IPS-20b (cell line): ENCODE measurements at regions not wholly inside any gene's neighbourhood (a gene's known extent, or its start where the extent isn't known, plus 50 kb on each side); places are given as distances from the start of the nearest gene placed in this dataset.
"Not testable (repeated sequence)": the region's sequence is repeated elsewhere in the genome, so short reads cannot be mapped to it uniquely, and the experiment has no call there.

Experiments
- H3K27ac ChIP-seq: one replicate; pipeline ENCODE4 v1.5.1; 2013; ENCODE audit warnings: low read length
- H3K27me3 ChIP-seq: 2 replicates; pipeline ENCODE4 v1.6.1; 2013; ENCODE audit warnings: mild to moderate bottlenecking, low read length, inconsistent platforms; ENCODE audit not compliant: insufficient read depth
- H3K36me3 ChIP-seq: 2 replicates; pipeline ENCODE4 v1.6.1; 2013; ENCODE audit warnings: low read depth, mild to moderate bottlenecking, inconsistent platforms, low read length, moderate library complexity; ENCODE audit not compliant: insufficient read depth
- H3K4me1 ChIP-seq: 2 replicates; pipeline ENCODE4 v1.6.1; 2013; ENCODE audit warnings: mild to moderate bottlenecking, control low read depth, inconsistent platforms, low read length, moderate library complexity; ENCODE audit not compliant: insufficient read depth
- H3K4me3 ChIP-seq: 2 replicates; pipeline ENCODE4 v1.5.1; 2013; ENCODE audit warnings: mild to moderate bottlenecking, low read length, inconsistent platforms
- H3K9ac ChIP-seq: 2 replicates; pipeline ENCODE4 v1.6.1; 2013; ENCODE audit warnings: low read depth, mild to moderate bottlenecking, inconsistent platforms, low read length, moderate library complexity
- H3K9me3 ChIP-seq: 2 replicates; pipeline ENCODE4 v1.6.1; 2013; ENCODE audit warnings: mild to moderate bottlenecking, low read depth, low read length, inconsistent platforms; ENCODE audit not compliant: insufficient read depth

DNA sequence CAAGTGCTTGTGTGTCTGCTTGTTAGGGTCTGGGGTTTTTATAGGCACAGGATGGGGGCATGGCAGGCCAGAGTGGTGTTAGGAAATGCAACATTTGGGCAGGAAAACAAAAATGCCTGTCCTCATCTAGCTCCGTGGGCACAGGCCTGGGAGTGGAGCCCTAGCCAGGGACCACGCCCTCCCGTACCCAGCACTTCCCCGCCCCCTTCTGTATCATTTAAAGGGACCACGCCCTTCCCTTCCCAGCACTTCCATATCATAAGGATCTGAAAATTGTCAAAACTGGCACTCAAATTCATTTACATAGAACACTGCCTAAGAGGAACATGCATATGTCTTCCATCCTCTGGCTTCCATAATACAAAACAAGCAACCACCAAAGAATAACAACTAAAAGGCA is 185.8 kb downstream of the B3GLCT start:
- no peaks in the 10 kb centered on the region for H3K27me3 ChIP-seq
- no peak overlapping the region for H3K9ac ChIP-seq
- no peaks in the 10 kb centered on the region for H3K36me3 ChIP-seq
- H3K4me3 ChIP-seq, result no peak overlapping the region
- no peak overlapping the region for H3K27ac ChIP-seq
- H3K4me1 ChIP-seq, result no peaks in the 10 kb centered on the region
- H3K9me3 ChIP-seq, result no peaks in the 10 kb centered on the region

DNA sequence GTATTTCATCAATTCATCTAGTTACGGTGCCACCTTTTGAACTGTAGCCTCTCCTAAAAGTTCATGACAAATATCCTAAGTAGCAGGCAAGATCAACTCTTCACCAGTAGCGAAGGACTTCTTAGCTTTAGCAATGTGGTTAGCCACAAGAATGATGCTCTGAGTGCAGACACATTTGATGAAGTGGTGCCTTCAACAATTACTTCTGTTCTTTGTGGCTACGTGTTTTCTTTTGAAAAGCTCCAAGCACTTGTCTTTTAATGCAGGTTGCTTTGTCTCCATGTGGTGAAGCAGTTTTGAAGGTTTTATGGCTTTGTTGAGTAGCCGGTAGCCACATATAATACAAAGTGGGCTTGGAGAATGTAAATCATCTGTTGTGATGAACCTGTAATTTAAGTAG is 194.7 kb downstream of the B3GLCT start:
- no peak overlapping the region for H3K9ac ChIP-seq
- H3K4me3 ChIP-seq, result no peak overlapping the region
- H3K4me1 ChIP-seq, result no peaks in the 10 kb centered on the region

DNA sequence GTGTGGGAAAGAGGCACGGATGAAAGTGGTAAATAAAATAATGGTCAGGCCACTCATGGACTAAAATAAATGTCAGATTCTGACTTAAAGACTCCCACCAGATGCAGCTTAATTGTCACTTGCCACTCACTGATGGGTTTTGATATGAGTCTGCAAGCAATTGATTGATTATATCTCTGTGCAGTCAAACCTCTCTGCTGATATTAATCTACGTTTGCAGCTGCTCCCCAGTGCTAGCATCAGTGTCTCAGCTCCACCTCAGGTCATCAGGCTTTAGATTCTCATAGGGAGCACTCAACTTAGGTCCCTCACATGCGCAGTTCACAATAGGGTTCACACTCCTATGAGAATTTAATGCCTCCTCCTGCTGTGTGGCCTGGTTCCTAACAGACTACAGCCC is 195.3 kb downstream of the B3GLCT start:
- Histone ChIP-seq H3K9me3 (no peaks in the 10 kb centered on the region; the same call in 1 of the 2 replicates), H3K4me3 (no peak overlapping the region), H3K27ac (no peak overlapping the region), H3K36me3 (no peaks in the 10 kb centered on the region), H3K4me1 (no peaks in the 10 kb centered on the region), H3K27me3 (no peaks in the 10 kb centered on the region; the same call in 1 of the 2 replicates), H3K9ac (no peak overlapping the region)

More for the DNA sequence above, 194.7 kb downstream of the B3GLCT start:
- no peak overlapping the region for H3K27ac ChIP-seq
- H3K9me3 ChIP-seq, result no peaks in the 10 kb centered on the region; the same call in 1 of the 2 replicates
- H3K27me3 ChIP-seq, result no peaks in the 10 kb centered on the region; the same call in 1 of the 2 replicates
- no peaks in the 10 kb centered on the region for H3K36me3 ChIP-seq

DNA sequence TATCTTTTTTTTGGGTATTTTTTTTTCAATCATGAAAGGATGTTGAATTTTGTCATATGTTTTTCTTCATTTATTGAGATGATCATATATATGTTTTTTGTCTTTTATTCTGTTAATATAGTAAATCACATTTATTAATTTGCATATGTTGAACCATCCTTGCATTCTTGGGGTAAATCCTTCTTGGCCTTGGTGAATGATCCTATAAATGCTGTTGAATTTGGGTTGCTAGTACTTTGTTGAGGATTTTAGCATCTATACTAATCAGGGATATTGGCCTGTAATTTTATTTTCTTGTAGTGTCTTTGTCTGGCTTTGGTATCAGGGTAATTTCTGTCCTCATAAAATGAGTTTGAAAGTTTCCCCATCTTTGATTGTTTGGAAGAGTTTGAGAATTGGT is 199.9 kb downstream of the B3GLCT start:
- H3K9me3 ChIP-seq, result no peaks in the 10 kb centered on the region; the same call in 1 of the 2 replicates

DNA sequence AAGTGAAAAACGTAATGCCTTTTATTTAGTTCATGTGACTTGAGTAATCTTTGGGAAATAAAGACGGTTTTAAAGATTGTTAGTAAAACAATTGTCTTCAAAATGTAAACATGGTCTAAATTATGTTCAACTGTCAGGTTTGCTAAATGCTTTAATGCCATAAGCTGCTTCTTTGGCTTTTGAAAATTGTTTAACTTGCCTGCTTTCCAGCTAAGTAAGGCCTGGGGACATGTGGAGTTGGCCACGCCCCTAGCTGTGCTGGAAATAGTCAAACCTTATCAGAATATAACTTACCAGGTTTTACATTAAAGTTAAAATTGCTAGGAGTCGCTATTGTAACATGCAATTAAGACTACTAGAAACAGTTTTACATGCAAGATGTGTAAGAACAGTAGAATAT is 203.9 kb downstream of the B3GLCT start:
- H3K4me3 ChIP-seq, H3K9me3 ChIP-seq, H3K27ac ChIP-seq, H3K27me3 ChIP-seq, H3K36me3 ChIP-seq, H3K9ac ChIP-seq, H3K4me1 ChIP-seq: not testable (repeated sequence)

More for the DNA sequence above, 199.9 kb downstream of the B3GLCT start:
- Histone ChIP-seq H3K4me1 (no peaks in the 10 kb centered on the region), H3K27me3 (no peaks in the 10 kb centered on the region), H3K4me3 (no peak overlapping the region), H3K36me3 (no peaks in the 10 kb centered on the region), H3K9ac (no peak overlapping the region), H3K27ac (no peak overlapping the region)

DNA sequence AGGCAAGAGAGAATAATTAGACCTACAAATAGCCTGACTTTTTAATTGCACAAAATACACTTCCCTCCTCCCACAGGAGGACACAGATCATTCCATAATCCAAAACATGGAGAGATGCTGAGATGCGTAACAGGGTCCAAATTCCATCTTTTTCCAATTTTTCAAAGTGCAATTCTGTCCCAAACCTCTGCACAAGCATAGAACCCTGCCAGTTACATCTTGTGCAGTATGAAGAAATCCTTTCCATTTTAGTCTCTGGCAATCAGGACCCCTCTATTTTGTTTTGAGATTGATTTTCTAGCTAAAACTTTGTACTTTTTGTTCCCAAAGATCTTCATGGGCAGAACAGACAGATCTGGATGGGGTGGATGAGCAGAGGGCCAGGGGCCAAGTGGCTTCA is 209.2 kb downstream of the B3GLCT start:
- Histone ChIP-seq H3K4me1 (no peaks in the 10 kb centered on the region), H3K4me3 (no peak overlapping the region), H3K36me3 (no peaks in the 10 kb centered on the region), H3K27ac (no peak overlapping the region), H3K27me3 (no peaks in the 10 kb centered on the region), H3K9ac (no peak overlapping the region), H3K9me3 (no peaks in the 10 kb centered on the region)

DNA sequence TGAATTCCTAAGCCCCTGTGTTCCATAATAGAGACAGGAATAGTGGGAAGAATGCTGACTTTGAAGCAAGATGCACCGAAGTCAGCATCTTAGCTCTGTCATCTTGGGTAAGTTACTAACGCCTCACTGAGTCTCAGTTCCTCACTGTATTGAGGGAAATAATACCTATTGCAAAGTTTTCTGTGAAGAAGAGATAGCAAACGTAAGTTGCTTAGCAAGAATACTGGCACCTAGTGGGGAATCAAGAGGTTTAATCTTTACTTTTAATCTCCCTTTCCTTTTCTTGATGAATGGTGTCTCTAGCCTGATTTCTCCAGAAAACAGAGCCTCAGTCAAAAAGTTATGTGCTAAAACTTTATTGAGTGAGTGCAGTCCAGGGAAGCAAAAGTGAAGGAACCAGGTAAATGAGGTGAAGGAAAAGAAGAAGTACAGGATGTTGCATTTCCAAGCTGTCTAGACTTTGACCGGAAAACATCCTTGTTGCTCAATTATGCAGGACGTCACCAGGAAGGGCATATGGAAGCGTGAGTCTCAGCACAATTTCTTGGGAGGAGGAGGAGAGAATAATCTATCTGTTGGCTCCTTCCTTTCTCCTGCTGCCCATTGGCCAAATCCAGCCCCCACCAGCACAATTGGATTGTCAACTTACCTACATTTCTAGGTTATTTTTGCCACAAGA is 210.0 kb downstream of the B3GLCT start:
- no peak overlapping the region for H3K27ac ChIP-seq
- H3K9ac ChIP-seq, result no peak overlapping the region
- no peaks in the 10 kb centered on the region for H3K27me3 ChIP-seq
- H3K4me3 ChIP-seq, result no peak overlapping the region
- no peaks in the 10 kb centered on the region for H3K4me1 ChIP-seq
- no peaks in the 10 kb centered on the region for H3K9me3 ChIP-seq
- H3K36me3 ChIP-seq, result no peaks in the 10 kb centered on the region

DNA sequence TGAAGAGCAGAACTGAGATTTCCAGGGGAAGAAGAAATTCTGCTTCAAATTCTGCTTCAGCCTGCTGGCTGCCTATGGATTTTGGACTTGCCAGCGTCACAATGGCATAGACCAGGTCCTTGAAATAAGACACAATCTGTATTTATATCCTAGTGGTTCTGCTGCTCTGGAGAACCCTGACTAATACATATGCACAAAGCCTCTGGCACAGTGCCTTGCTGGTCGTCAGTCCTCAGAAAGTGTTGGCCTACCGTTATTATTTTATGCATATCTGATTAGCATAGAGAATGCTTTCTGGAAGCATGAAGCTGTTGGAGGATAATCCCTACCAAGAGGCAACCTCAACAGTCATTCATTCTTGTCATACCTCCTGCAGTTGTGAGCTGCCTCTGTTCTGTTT is 213.7 kb downstream of the B3GLCT start:
- Histone ChIP-seq H3K27me3 (no peaks in the 10 kb centered on the region), H3K9me3 (no peaks in the 10 kb centered on the region), H3K4me3 (no peak overlapping the region), H3K9ac (no peak overlapping the region), H3K36me3 (no peaks in the 10 kb centered on the region), H3K4me1 (no peaks in the 10 kb centered on the region), H3K27ac (no peak overlapping the region)

DNA sequence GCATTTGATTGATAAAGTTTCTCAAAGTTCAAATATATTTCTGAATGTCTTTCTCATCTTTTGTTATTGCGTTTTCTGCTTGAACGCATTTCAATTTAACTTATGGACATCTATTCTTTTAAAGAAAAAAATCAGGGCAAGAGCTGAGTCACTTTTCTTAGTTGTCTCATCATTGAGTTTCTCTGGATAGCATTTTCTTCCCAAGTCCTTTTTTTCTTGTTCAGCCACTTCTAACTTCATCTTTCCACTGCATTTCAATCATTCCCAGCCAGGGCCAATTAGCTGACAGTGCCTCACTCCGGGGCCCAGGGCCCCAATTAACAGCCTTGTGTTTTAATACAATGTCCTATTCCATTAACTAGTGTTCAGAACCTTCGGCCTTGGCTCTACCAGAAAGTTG is 216.3 kb downstream of the B3GLCT start:
- Histone ChIP-seq H3K4me1 (no peaks in the 10 kb centered on the region), H3K4me3 (no peak overlapping the region), H3K27ac (no peak overlapping the region), H3K9ac (no peak overlapping the region), H3K36me3 (no peaks in the 10 kb centered on the region), H3K9me3 (no peaks in the 10 kb centered on the region), H3K27me3 (no peaks in the 10 kb centered on the region)

DNA sequence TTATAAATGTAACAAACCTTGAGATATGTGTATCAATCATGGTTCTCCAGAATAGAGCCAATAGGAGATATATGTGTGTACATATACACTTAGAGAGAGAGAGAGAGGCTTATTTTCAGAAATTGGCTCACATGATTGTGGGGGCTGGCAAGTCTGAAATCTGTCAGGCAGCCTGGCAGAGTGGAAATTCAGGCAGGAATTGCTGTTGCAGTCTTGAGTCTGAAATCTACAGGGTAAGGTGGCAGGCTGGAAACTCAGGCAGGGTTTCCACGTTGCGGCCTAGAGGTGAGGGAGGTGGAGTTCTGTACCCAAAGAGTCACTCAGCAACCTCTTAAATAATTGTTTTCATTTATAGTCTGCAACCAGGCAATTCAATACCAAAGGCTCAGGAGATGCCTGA is 218.4 kb downstream of the B3GLCT start:
- no peak overlapping the region for H3K4me3 ChIP-seq
- no peaks in the 10 kb centered on the region for H3K27me3 ChIP-seq
- H3K27ac ChIP-seq, result no peak overlapping the region
- no peaks in the 10 kb centered on the region for H3K4me1 ChIP-seq
- H3K9ac ChIP-seq, result no peak overlapping the region
- no peaks in the 10 kb centered on the region for H3K9me3 ChIP-seq
- H3K36me3 ChIP-seq, result no peaks in the 10 kb centered on the region

DNA sequence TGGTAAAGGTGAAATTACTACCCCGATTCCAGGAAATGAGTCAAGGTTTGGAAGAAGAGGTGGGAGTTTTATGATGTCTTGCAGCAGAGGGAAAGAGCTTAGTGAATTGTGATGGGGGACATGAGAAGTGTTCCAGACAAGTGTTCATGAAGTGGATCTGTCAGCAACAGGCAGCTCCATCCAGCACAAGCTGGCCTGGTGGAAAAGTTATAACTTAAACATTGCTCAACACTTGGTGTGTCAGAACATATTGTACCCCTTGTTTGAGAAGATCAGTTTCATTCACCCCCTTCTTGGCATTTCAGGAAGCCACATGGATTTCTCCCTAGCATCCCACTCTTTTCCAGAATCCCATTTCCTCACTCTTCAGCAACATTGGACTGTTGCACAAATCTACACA is 222.0 kb downstream of the B3GLCT start:
- Histone ChIP-seq H3K27ac (no peak overlapping the region), H3K4me3 (no peak overlapping the region), H3K4me1 (no peaks in the 10 kb centered on the region), H3K27me3 (no peaks in the 10 kb centered on the region; the same call in 1 of the 2 replicates), H3K36me3 (no peaks in the 10 kb centered on the region), H3K9me3 (no peaks in the 10 kb centered on the region), H3K9ac (no peak overlapping the region)

DNA sequence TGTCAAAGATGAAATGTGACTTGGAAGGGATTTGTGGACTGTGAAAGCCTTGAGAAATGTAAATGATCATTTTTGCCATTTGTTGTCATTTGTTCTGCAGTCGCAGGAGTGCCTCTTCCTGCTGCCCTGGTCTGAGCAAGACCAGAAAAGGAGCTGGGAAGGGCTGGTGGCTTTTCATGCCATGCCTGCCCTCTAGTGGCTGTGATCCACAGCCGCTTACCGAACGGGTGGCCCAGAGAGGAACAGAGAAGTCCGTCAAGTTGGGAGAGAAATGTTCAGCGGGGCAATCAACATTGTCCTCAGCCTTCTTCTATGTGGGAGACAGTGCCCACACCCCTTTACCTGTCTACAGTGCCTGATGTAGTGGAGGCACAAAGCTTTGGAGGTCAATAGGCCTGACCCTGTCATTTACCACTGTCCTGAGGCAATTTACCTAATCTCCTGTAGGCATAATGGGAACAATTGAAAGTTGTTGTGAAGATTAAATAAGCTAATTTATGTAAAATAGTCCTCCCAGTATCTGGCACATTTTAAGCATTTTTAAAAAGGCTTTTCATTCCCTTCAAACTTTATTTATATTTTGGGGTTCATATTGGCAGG is 224.5 kb downstream of the B3GLCT start:
- no peak overlapping the region for H3K27ac ChIP-seq
- no peak overlapping the region for H3K9ac ChIP-seq
- H3K4me3 ChIP-seq, result no peak overlapping the region
- no peaks in the 10 kb centered on the region for H3K4me1 ChIP-seq
- H3K9me3 ChIP-seq, result no peaks in the 10 kb centered on the region
- no peaks in the 10 kb centered on the region; the same call in 1 of the 2 replicates for H3K27me3 ChIP-seq
- H3K36me3 ChIP-seq, result no peaks in the 10 kb centered on the region
